ENCODE measurements at regions not wholly inside any gene's neighbourhood (a gene's known extent, or its start where the extent isn't known, plus 50 kb on each side); places are given as distances from the start of the nearest gene placed in this dataset.

GRCh38 chr9:16025627-16026026 is 472.8 kb downstream of the CCDC171 start:
- DNase-seq (ENCODE audit: low read depth in 2 of 2): no peak

- no peak for DNase-seq (ENCODE audit: low read depth in 2 of 2)
These were observed 474.0 kb downstream of the CCDC171 start for GRCh38 chr9:16026886-16027285.

- DNase-seq (ENCODE audit: low read depth in 2 of 2): no peak
These were observed 475.7 kb downstream of the CCDC171 start for GRCh38 chr9:16028548-16028947.

- no peak for DNase-seq (ENCODE audit: low read depth in 2 of 2)
These were observed 476.3 kb downstream of the CCDC171 start for GRCh38 chr9:16029046-16029615.

GRCh38 chr9:16029796-16030363 is 477.0 kb downstream of the CCDC171 start:
- DNase-seq (ENCODE audit: low read depth in 2 of 2): no peak

GRCh38 chr9:16030528-16031185 is 477.8 kb downstream of the CCDC171 start:
- DNase-seq (ENCODE audit: low read depth in 2 of 2): no peak

- DNase-seq (ENCODE audit: low read depth in 2 of 2): no peak
These were observed 478.6 kb downstream of the CCDC171 start for GRCh38 chr9:16031486-16031885.

- no peak for DNase-seq (ENCODE audit: low read depth in 2 of 2)
These were observed 479.1 kb downstream of the CCDC171 start for GRCh38 chr9:16031971-16032370.

GRCh38 chr9:16032799-16033198 is 480.0 kb downstream of the CCDC171 start:
- DNase-seq (ENCODE audit: low read depth in 2 of 2): no peak

GRCh38 chr9:16033253-16033652 is 480.4 kb downstream of the CCDC171 start:
- no peak for DNase-seq (ENCODE audit: low read depth in 2 of 2)

GRCh38 chr9:16033921-16034691 is 481.3 kb downstream of the CCDC171 start:
- DNase-seq (ENCODE audit: low read depth in 2 of 2): no peak

- DNase-seq (ENCODE audit: low read depth in 2 of 2): no peak
These were observed 486.6 kb downstream of the CCDC171 start for GRCh38 chr9:16039218-16039987.

GRCh38 chr9:16039988-16040761 is 487.3 kb downstream of the CCDC171 start:
- DNase-seq (ENCODE audit: low read depth in 2 of 2): no peak

GRCh38 chr9:16043756-16044578 is 491.1 kb downstream of the CCDC171 start:
- no peak for DNase-seq (ENCODE audit: low read depth in 2 of 2)

- DNase-seq (ENCODE audit: low read depth in 2 of 2): no peak
These were observed 491.7 kb downstream of the CCDC171 start for GRCh38 chr9:16044579-16044881.

GRCh38 chr9:16045651-16046280 is 492.9 kb downstream of the CCDC171 start:
- no peak for DNase-seq (ENCODE audit: low read depth in 2 of 2)

- DNase-seq (ENCODE audit: low read depth in 2 of 2): no peak
These were observed 493.9 kb downstream of the CCDC171 start for GRCh38 chr9:16046713-16047112.

GRCh38 chr9:16048129-16048528 is 495.3 kb downstream of the CCDC171 start:
- no peak for DNase-seq (ENCODE audit: low read depth in 2 of 2)

- no peak for DNase-seq (ENCODE audit: low read depth in 2 of 2)
These were observed 499.3 kb downstream of the CCDC171 start for GRCh38 chr9:16052146-16052545.

Data from stimulated activated CD4-positive, alpha-beta T cell treated with anti-CD3 and anti-CD28 coated beads, Interleukin-1b, Interleukin-23, amount 100 ng/mL, for 4 hours (primary cell).